HG03095 (cell line): ENCODE measurements at regions not wholly inside any gene's neighbourhood (a gene's known extent, or its start where the extent isn't known, plus 50 kb on each side); places are given as distances from the start of the nearest gene placed in this dataset.

Source experiments
- ATAC-seq: cut with Tn5 transposase; IDR thresholded peaks from one replicate; pipeline ENCODE4 v1.9.1; 2021; ENCODE audit warnings: moderate library complexity; ENCODE audit not compliant: unreplicated experiment

DNA sequence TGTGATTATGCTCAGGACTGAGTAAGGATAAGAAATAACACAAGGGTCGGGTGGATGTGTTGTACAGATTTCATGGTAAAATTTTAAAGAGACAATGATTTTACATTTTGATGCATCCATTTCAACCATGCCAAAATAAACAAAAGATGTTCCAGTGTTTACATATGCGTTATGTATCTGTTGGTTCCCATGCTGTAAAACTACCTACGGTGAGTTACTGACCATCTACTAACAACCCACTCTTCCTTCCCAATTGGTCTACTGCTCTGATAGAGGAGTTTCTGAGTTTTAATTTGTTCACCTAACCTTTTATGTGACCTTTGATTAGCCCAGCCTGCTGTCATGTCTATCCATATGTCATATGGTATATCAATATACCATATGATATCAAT, 1697.1 kb downstream of the MAT2B start:
- no peak for ATAC-seq

DNA sequence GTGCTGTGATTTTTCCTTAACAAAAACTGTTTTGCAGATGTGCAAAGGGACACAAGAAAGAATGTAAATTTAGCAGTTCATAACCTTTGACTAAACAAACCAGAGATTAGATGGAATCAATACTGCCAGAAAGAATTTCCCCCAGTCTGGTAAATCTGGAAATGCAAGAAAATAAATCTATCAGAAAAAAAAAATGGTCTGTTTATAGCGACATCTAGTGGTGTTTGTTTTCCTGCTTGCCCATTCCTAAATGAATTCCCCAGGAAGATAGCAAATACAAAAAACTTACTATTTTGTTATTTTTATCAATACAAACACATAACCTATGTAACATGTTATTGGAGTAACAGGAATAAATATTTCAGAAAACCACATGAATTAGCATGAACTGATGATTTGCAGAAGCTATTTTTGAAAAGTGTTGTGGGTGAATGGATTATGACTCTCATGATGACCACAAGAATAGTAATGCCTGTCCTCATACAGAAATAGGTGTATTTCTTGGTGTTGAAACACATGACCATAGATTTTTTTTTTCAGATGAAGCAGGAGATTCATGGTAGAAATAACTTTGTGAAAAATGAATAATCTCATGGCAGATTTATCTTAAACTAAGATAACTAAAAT, 1703.8 kb downstream of the MAT2B start:
- no peak for ATAC-seq

DNA sequence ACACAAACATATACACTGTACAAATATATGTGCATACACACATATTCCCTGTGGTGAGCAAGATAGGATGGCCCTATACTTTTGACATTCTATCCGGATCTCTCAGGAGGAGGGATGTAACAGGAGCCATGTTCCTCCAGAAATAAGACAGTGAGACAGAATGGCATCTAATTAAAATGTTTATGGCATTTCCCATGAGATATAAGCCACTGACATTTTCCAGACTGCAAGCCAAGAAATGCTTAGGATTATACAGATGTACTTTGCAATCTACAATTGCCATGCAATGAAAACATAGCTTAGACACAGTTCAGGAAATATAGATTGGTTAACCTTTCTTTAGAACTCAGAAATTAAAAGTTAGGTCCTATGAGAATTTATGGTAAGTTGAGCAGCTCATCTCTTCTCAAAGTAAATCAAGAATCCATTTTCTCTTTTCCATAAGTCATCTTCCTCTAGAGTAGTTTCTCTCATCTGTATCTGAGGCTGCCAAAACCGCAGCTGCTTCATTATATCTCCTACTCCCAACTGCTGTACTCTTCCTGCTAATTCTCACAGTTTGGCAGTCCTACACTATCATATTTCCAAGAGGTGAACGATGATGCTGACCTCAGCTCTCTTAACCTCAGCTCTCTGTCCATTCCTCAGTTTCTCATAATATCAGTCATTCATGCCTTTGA, 1719.1 kb downstream of the MAT2B start:
- no peak for ATAC-seq

DNA sequence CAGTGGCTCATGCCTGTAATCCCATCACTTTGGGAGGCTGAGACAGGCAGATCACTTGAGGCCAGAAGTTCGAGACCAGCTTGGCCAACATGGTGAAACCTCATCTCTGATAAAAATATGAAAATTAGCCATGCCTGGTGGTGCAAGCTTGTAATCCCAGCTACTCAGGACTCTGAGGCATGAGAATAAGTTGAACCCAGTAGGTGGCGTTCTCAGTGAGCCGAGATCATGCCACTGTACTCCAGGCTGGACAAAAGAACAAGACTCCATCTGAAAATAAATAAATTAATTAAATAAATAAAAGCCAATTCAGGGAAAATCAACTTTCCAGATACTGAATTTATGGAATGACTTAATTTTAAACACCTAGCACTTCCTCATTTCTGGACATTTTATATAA, 1722.1 kb downstream of the MAT2B start:
- ATAC-seq: no peak

DNA sequence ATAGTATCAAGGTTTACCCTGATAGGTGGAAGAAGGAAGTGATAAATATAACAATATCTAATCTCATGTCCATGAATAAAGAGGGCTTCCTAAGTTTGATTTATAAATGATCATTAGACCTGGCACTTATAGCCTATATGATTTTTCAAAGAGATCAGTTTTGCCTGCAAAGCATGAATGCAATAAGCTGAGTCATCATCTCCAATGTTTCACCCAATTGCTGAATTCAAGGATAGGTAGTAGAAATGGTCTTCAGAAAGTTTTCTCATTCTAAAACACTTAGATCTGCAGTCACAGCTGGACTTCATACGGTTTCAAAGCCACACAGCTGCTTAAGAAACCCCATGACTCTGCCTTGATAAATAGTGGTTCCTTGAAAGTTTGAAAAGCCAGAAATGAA, 1722.8 kb downstream of the MAT2B start:
- no peak for ATAC-seq

DNA sequence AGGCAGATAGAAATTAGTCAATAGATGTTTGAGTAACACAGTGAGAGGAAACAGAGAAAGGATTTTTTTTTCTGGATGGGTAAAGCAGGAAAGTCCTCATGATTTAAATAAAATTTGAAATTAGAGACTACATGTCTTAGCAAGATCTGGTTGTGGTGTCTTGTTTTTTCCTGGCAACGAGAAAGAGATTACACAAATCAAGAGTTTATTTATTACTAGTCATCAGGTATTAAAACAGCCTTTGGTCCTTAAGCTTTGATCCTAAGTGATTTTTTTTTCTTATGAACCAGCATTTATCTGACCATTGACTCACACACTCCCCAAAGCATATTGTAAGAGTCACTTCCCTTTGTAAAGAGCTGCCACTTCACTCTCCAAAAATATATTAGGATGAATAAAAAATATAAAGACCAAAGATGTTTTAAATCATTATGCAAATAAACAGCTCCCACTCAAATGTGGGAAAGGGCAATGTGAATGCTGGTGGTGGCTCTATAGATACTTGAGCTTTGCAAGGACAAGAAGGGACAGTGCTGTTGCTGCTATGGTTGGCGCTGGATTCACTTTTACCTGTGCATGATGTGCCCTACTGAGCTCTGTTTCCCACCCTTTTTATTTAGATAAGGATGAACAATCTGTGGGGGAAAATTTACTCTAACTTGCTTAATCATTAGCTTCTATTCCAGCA, 1726.5 kb downstream of the MAT2B start:
- no peak for ATAC-seq

DNA sequence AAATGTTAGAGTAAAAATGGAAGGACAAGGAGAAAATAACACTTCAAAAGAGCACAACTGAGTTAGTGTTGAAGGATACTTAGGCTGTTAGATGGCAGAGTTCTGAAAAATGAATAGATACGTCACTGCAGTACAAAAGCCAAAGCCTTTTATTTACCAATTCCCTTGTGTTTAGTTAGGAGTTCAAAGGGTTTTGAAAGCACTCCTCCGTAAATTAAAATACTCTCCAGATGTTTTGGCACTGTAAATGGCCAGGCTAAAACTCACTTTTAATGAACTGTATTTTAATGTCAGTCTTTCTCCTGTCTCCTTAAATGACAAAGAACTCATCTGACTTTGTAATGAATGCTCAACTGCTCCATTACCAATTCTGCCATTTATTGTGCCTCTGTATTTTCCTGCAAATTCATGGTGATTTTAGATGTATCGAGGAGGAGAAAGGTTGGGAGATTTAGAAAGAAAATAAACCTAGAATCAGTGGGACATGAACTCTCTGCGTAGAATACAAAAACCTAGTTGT, 1727.2 kb downstream of the MAT2B start:
- no peak for ATAC-seq

DNA sequence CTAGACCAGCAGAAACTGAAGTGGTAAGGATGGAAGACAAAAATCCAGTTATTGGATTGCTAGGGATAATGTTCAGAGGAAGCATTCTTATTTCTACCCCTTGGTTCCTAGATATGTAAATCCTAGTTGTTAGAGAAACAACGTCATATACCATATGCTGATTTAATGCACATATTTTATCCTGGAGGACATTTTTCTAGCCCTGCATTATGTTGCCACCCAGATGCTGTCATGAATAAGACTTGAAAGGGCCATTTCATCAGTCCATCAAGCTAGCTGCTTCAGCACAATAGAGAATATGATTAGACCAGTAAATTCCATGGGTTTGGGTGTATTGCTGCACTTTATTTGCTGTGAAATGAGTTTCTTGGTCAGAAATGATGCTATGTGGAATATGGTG, 1736.4 kb downstream of the MAT2B start:
- no peak for ATAC-seq

DNA sequence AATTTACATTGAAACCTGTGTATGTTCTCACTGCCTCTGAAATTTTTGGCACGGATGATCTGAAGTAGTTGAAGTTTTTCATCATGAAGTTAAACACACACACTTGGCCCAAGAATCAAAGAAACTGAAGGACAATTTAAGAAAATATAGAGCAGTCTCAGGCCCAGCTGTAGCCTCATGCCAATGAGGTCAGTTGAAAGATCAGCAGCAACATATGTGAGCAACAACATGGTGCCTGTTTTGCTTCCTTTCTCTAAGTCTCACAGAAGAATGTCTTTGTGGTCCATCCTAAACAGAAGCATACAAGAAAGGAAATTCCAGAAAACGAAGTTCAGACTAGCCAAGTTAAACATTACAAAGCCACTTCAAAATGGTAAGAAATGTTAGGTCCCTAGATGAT, 1737.2 kb downstream of the MAT2B start:
- no peak for ATAC-seq

DNA sequence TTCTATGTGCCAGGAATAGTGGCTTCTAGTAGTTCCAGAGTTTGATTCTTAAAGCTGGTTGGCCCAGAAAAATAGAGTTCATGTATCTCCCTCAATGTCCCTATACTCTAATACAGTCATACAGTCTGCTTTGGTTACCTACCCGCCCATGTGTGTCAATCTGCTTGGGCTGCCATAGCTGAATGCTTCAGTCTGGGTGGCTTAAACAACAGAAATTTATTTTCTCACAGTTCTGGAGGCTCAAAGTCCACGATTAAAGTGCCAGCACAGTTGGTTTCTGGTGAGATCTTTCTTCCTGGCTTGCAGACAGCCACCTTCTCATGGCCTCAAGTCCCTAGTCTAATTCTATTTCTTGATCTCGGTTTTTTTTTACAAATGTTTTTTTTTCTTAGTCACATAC, 1739.0 kb downstream of the MAT2B start:
- ATAC-seq: no peak

DNA sequence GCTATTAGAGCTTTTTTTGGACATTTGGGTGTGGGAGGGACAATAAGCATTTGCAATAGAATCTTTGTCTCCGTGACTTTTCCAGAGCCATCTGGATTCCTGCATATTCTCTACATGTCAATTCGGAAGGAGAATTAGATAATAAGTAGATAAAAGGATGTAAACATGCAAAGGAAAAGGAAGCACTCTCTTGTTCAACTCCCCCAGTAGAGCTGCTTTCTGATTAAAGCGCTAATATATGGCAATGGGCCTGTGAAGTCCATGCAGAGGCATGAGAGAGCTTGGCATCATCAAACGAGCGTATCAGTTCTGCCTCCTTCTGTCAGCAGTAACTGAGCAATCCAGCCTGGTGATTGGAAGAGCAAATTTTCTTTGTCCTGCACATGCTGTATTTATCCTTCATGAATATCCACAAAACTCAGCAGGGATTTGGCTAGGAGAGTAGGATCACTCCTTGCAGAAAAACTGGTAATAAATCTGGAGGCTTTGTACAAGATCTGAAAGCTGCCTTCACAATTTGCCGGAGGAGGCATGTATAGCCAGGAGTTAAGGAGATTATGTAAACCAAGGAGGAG, 1752.9 kb downstream of the MAT2B start:
- ATAC-seq: no peak

DNA sequence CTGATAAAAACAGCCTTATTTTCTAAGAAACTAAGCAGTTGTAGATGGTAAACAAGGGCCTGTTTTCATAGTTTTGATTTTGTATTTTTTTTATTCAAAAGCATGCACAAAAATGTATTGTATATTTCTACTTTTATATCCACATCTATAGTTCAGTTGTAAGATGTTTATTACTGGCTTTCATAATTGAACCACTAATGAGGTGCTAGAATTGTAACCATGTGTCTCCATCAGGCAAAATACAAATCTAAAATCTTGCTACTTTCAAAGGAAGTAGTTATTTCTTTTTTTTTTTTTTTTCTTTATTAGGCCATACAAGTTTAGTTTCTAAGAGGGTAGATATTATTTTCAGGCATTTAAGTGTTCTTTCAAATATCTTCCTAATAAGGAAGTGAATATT, 1755.0 kb downstream of the MAT2B start:
- no peak for ATAC-seq

DNA sequence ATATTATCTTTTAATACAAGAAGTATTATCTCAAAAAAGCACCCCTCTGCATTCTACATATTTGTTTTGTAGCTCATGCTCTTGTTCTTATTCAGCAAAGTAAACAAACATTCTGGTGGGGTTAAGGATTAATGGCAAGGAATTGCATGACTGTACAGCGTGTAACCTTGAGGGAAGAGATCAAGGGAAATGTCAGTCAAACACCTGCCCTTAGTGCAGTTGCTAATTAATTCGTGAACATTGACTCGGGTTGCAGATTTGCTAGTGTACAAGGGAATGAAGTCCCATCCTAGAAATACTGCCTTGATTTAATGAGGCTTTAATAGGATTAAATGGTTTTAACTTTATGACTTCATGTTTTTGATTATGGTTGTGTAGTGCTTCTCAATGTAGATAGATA, 1758.1 kb downstream of the MAT2B start:
- no peak for ATAC-seq

DNA sequence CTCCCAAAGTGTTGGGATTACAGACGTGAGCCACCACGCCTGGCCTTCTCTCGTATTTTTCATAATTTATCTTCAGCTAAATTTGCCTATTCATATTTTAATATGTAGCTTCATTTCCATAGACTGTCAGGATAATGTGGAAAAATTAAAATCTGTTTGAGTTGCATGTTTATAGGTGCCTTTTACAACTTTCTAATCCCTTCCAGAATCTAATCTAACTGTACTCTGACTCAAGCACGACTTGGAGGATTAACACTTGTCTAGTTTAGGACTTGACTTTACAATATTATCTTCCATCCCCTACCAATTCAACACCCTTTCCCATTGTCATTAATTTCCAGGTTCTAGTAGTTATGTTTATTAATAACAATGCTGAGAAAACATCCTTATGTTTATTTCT, 1761.5 kb downstream of the MAT2B start:
- no peak for ATAC-seq

DNA sequence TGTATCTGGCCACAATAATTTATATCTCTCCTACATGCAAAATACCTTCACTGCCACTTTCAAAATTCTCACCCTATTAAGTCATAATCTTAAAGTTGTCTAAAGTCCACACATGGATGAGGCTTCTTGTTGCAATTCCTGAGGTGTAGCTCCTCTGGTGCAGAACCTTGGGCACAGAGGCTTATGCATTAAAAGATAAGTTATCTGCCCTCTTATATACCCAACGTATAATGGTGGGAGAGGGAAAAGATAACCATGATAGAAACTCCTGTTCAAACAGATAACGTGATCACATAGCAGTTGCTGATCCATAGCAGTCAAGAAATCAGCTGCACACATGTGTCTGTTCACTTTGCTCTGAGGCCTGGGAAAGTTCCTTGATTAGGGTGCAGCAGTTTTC, 1767.0 kb downstream of the MAT2B start:
- ATAC-seq: no peak

DNA sequence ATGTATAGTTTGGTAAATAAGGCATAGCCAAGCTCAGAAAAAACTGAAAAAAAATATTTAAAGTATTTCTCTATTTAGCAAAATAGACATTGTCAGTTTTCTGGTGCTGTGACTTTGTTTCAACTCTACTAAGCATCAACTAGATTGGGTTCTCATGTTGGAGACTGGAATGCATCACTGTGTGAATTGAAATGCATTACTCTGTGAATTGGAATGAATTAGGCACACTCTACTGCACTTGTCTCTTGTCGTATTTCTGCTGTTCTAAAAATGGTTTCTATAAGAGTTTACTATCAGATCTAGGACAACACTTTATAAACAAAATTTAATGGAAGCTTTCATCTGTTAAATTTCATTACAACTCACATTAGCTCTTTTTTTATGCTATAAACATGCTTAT, 1772.2 kb downstream of the MAT2B start:
- ATAC-seq: no peak

DNA sequence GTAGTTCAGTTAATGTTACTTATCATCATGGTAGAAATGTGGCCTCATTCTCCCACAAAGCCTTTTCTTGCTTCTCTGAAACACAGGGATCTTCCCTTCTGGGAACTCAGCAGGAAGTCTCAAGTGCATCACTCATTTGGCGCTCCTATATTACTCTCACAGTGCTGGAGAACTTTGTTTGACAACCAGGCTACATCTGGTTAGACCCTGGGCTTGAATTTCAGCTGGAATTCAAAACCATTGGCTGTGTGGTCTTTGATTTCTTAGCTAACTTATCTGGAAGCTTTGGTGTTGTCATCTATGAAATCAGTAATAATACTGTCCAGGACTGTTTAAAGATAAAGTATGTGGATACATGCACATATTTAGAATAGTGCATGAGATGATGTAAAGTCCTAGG, 1777.1 kb downstream of the MAT2B start:
- no peak for ATAC-seq

DNA sequence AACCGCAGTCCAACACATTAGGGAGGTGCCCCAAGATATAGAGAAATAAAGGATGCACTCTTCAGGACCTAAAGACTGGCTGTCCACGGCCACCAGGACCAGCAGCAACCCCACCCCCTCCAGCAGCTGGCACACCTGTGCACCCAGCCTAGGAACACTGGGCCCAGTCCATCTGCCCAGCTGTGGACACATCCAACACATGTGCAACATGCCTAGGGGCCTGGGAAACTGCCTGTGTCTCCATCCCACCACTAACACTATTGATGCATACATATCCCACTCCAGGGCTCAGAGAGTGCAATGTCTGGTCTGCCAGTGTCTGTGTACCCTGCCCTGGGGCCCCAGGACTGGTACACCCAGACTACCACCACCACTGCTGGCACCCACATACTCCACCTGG, 1781.3 kb downstream of the MAT2B start:
- no peak for ATAC-seq

DNA sequence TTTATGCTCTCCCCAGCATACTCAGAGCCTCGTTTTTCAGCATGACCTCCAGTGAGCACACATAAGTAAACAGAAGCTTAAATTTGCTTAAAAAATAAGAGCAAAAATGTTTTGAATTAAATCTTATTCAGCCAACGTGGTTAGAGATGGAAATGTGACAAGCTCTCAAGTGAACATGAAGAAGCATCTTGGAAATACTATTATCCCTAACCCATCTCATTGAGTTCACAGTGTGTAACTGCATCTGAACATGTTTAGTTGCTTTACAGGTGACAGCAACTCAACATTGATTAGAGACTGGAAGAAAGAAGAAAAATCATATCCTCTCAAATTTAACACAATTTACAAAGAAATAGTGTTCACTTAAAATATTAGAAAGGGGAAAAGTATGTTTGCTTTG, 1785.1 kb downstream of the MAT2B start:
- ATAC-seq: no peak

DNA sequence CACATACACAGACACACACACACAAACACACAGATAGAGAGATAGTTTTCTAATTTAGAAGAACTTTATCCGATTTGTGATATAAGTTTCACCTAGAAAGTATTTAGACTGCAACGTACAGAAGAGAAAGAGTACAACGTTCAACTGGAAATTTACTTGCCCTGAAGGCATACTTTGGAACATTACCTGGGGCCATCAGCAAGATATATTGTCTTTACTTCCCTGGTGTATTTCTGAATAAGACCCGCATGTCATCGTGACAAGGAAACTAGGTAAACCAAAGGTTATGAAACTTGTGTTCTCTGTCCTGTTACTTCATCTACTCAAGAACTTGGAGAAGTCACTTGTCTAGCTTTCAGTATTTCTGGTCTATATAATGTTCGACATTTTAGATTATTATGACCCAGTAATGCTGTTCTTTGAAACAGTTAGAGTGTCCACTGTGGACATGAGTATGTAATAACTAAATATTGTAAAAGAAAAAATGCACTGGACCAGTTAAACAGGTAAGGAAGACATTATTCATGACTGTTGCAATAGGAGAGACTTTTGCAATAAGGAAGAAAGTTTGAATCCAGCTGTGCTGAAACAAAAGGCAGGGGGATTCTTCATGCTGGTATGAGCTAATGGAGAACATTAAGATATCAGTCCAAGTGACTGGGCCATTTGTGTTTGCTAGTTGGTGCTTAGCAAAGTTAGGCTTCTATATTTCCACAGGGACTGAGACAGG, 1791.1 kb downstream of the MAT2B start:
- ATAC-seq: no peak

DNA sequence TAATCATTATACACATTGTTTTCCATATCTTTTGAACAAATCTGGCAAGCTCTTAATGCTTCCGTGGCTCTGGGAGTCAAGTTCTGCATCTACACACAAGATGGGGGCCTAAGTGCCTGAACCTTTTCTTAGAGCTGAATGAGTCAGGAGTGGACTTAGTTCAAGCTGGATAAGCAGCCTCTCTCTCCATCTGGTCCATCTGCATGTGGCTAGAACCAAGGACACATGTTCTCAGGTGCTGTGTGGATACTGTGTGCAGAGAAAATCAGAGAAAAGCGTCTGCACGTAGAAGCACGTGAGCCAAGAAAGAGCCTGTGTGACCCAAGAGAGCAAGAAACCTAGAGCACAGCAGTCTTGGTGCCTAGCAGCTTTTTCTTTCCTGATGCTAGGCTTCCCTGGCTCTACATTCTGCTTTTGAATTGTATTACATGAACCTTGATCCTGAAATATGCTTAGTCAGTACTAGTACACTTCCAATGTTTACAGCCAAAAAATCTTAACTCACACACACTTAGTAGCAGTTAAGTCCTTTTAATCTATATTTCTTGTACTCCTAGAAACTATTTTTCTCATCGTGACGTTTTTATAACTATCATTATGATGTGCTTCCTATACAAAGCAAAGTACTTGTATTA, 1798.9 kb downstream of the MAT2B start:
- ATAC-seq: no peak
